CD4-positive, alpha-beta T cell (primary cell): ENCODE measurements at regions not wholly inside any gene's neighbourhood (a gene's known extent, or its start where the extent isn't known, plus 50 kb on each side); places are given as distances from the start of the nearest gene placed in this dataset.

ENCODE experiments used
- ATAC-seq: fragments of 200-7000 bp; cut with Tn5 transposase; one replicate; pipeline ENCODE4 v1.10.0; 2022; ENCODE audit warnings: mild to moderate bottlenecking; ENCODE audit not compliant: poor library complexity
- CTCF ChIA-PET: fragments of 350-600 bp; sonication (Branson Sonifier 250); formaldehyde crosslinking; loops from one replicate; lab custom pipeline; 2021; ENCODE audit warnings: antibody characterized with exemption, inconsistent platforms; lab: Charles Lee
- POLR2A ChIA-PET: fragments of 350-600 bp; sonication (Branson Sonifier 250); formaldehyde crosslinking; loops from one replicate; lab custom pipeline; 2021; ENCODE audit warnings: antibody characterized with exemption, inconsistent platforms; lab: Charles Lee
- DNase-seq, 14 experiments: peaks; one replicate each; pipeline ENCODE4 v3.0.0-alpha.2; 2013 to 2020; ENCODE audit warnings: mixed read lengths in 2 of 14
- H3K27ac ChIP-seq, 2 donors: one replicate each; pipeline versions ENCODE4 v1.5.1 to v1.7.0; 2013; ENCODE audit warnings: low read length in 2 of 2, low read depth in 1 of 2, mild to moderate bottlenecking in 1 of 2
- H3K27me3 ChIP-seq, 2 experiments: 1 replicate in 1 of 2; 2 replicates in 1 of 2; pipeline versions ENCODE4 v1.6.1 to v1.7.0; 2013; ENCODE audit warnings: low read length in 2 of 2, control low read depth in 1 of 2, mild to moderate bottlenecking in 1 of 2, moderate library complexity in 1 of 2; ENCODE audit not compliant: insufficient read depth in 2 of 2, control insufficient read depth in 1 of 2
- H3K36me3 ChIP-seq: one replicate; pipeline ENCODE4 v1.6.1; 2013; ENCODE audit warnings: low read length, control low read depth; ENCODE audit not compliant: insufficient read depth
- H3K4me1 ChIP-seq: one replicate; pipeline ENCODE4 v1.6.1; 2013; ENCODE audit warnings: low read length, control low read depth; ENCODE audit not compliant: insufficient read depth
- H3K4me3 ChIP-seq: one replicate; pipeline ENCODE4 v1.5.1; 2013; ENCODE audit warnings: mild to moderate bottlenecking, low read length, moderate library complexity
- H3K9me3 ChIP-seq, 2 experiments: 1 replicate in 1 of 2; 2 replicates in 1 of 2; pipeline versions ENCODE4 v1.6.1 to v1.7.0; 2013; ENCODE audit warnings: low read length in 2 of 2, mild to moderate bottlenecking in 2 of 2, control low read depth in 1 of 2, moderate library complexity in 1 of 2; ENCODE audit not compliant: control insufficient read depth in 1 of 2, insufficient read depth in 1 of 2
- H3K27ac Mint-ChIP-seq: one replicate; pipeline ENCODE4 v1.8.0; 2020; ENCODE audit warnings: mixed read lengths
- H3K27me3 Mint-ChIP-seq: one replicate; pipeline ENCODE4 v1.8.0; 2021; ENCODE audit warnings: mixed read lengths
- H3K36me3 Mint-ChIP-seq: one replicate; pipeline ENCODE4 v1.8.0; 2021; ENCODE audit warnings: low read depth, mixed read lengths
- H3K4me1 Mint-ChIP-seq: one replicate; pipeline ENCODE4 v1.8.0; 2021; ENCODE audit warnings: low read depth, mixed read lengths
- H3K4me3 Mint-ChIP-seq: one replicate; pipeline ENCODE4 v1.8.0; 2020; ENCODE audit warnings: mild to moderate bottlenecking, mixed read lengths
- H3K9me3 Mint-ChIP-seq: one replicate; pipeline ENCODE4 v1.8.0; 2020; ENCODE audit warnings: mixed read lengths
- CTCF ChIP-seq: fragments of 200-600 bp; IDR thresholded peaks from one replicate; pipeline ENCODE4 v1.8.0; 2022; ENCODE audit warnings: antibody characterized with exemption, mild to moderate bottlenecking
- intact Hi-C, 2 experiments: fragments of 100-400 bp; cut with DNase I in 1 of 2; cut with micrococcal nuclease in 1 of 2; formaldehyde crosslinking; loops; one replicate each; pipeline versions ENCODE4 v1.15.1 to v1.9.0; 2023 to 2025; cut with DNase I, micrococcal nuclease

- TF ChIP-seq CTCF, result no peak
Observed at GRCh38 chr5:83839256-83839655, 118.6 kb upstream of the HAPLN1 start.

GRCh38 chr5:83837265-83837907 is 116.7 kb upstream of the HAPLN1 start:
- Mint-ChIP-seq H3K36me3 (no peaks in the 10 kb centered on the region), H3K4me3 (no peak overlapping the region), H3K9me3 (no peaks in the 10 kb centered on the region), H3K27me3 (no peaks in the 10 kb centered on the region), H3K27ac (no peak overlapping the region), H3K4me1 (no peaks in the 10 kb centered on the region)
- POLR2A ChIA-PET, result no interaction called here
- Histone ChIP-seq H3K4me1 (no peaks in the 10 kb centered on the region), H3K9me3 (no peaks in the 10 kb centered on the region), H3K4me3 (no peak overlapping the region), H3K36me3 (no peaks in the 10 kb centered on the region), H3K27ac (no peak overlapping the region), H3K27me3 (no peaks in the 10 kb centered on the region)
- TF ChIP-seq CTCF, result no peak
- no peak for ATAC-seq
- CTCF ChIA-PET, result interaction anchor here (1.2 kb wide), 1 partner anchor 14 kb away, joined by 3 read pairs; no protein-coding TSS in a partner anchor
- no peak for DNase-seq
- intact Hi-C loops, result no loop called here

More at GRCh38 chr5:83839256-83839655, 118.6 kb upstream of the HAPLN1 start:
- no peaks in the 10 kb centered on the region for H3K36me3 ChIP-seq
- ATAC-seq (no peak), DNase-seq (no peak)
- no peaks in the 10 kb centered on the region for H3K9me3 Mint-ChIP-seq
- ChIA-PET POLR2A (no interaction called here), CTCF (no interaction called here)
- no peaks in the 10 kb centered on the region for H3K27me3 Mint-ChIP-seq
- intact Hi-C loops, result no loop called here
- no peak overlapping the region for H3K27ac Mint-ChIP-seq
- no peaks in the 10 kb centered on the region for H3K36me3 Mint-ChIP-seq
- H3K4me3 ChIP-seq, result no peak overlapping the region
- no peaks in the 10 kb centered on the region for H3K4me1 Mint-ChIP-seq
- no peak overlapping the region for H3K27ac ChIP-seq
- no peaks in the 10 kb centered on the region for H3K27me3 ChIP-seq
- H3K9me3 ChIP-seq, result no peaks in the 10 kb centered on the region
- H3K4me1 ChIP-seq, result no peaks in the 10 kb centered on the region
- no peak overlapping the region for H3K4me3 Mint-ChIP-seq

- H3K4me3 ChIP-seq, result no peak overlapping the region
- no peaks in the 10 kb centered on the region for H3K4me1 ChIP-seq
- H3K9me3 ChIP-seq, result no peaks in the 10 kb centered on the region
- no peaks in the 10 kb centered on the region for H3K27me3 ChIP-seq
- intact Hi-C loops, result no loop called here
- DNase-seq, result no peak
- no peak overlapping the region for H3K27ac Mint-ChIP-seq
- no peaks in the 10 kb centered on the region for H3K36me3 ChIP-seq
- no peaks in the 10 kb centered on the region for H3K27me3 Mint-ChIP-seq
- CTCF ChIA-PET, result no interaction called here
- no peak overlapping the region for H3K4me3 Mint-ChIP-seq
- no peak overlapping the region for H3K27ac ChIP-seq
- H3K36me3 Mint-ChIP-seq, result no peaks in the 10 kb centered on the region
- H3K4me1 Mint-ChIP-seq, result no peaks in the 10 kb centered on the region
- no peak for ATAC-seq
- no peaks in the 10 kb centered on the region for H3K9me3 Mint-ChIP-seq
- POLR2A ChIA-PET, result no interaction called here
- no peak for TF ChIP-seq CTCF
Observed at GRCh38 chr5:83834306-83834705, 113.7 kb upstream of the HAPLN1 start.
